ENCODE measurements at regions not wholly inside any gene's neighbourhood (a gene's known extent, or its start where the extent isn't known, plus 50 kb on each side); places are given as distances from the start of the nearest gene placed in this dataset.

DNA sequence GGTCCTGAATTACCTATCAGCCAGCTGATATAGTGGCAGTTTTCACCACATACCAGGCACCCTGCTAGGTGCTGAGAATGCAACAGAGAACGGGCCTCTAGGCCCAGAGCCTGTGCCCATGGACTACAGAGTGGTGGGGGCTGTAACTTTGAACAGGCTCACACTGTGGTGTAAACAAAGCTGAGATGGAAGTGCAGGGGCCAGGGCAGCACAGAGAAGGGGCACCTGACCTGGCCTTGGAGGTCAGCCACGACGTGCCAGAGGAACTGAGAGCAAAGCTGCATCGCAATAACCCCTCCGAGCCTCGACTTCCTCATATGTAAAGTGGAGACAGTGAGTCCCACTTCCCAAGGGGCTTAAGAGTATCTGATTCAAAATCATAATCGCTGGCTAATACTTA, 105.8 kb downstream of the MAFB start:
- no peak for DNase-seq
- peaks cover 0 to 8% (median 0%) of the 10 kb centered on the region in 6 donors for H3K9me3 Mint-ChIP-seq
- no peaks in the 10 kb centered on the region for H3K36me3 Mint-ChIP-seq
- H3K4me3 Mint-ChIP-seq, result no peak overlapping the region
- H3K4me1 Mint-ChIP-seq, result no peaks in the 10 kb centered on the region
- H3K27ac Mint-ChIP-seq, result no peak overlapping the region
- H3K27me3 Mint-ChIP-seq (ENCODE audit: low read depth in 3 of 3), result peaks cover 0 to 13% (median 2%) of the 10 kb centered on the region in 3 donors

DNA sequence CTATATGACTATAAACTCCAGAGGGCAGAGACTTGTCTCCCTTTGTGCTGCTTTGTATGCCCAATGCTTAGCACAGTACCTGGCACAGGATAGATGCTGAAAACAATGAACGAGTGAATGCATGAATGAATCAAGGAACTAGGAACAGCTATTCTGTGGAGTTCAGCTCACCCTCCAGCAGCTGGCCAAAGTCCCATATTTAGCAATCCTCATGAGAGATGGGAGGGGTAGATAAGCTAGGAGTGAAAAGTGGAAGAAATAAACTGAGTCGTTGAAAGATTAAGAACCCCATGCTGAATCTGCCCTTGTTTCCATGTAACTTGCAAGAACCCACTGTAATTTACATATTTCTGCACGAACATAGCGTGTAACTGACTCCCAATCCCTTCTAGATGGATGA, 106.5 kb downstream of the MAFB start:
- no peak for DNase-seq
- no peaks in the 10 kb centered on the region for H3K4me1 Mint-ChIP-seq
- no peak overlapping the region for H3K27ac Mint-ChIP-seq
- H3K27me3 Mint-ChIP-seq (ENCODE audit: low read depth in 3 of 3), result peaks cover 0 to 13% (median 2%) of the 10 kb centered on the region in 3 donors
- H3K4me3 Mint-ChIP-seq, result no peak overlapping the region
- H3K36me3 Mint-ChIP-seq, result no peaks in the 10 kb centered on the region
- H3K9me3 Mint-ChIP-seq, result peaks cover 0 to 8% (median 0%) of the 10 kb centered on the region in 6 donors

DNA sequence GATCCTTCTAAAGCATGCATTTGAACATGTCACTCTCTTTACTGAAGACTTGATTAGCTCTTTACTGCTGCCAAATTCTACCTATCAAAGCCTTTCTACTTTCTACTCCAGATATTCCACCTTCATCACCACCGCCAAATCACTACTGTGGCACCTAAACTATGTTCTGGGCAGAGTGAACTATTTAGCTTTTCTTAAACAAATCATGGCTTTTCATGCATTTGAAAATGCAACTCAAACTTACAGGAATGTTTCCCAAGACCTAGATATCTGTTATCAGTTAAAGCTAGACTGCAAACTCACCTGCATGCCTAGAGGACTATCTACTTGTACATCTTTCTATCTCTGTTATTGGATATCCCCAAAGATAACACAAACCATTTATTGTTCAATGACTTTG, 109.3 kb downstream of the MAFB start:
- Mint-ChIP-seq H3K9me3 (peaks cover 0 to 8% (median 0%) of the 10 kb centered on the region in 6 donors), H3K4me3 (no peak overlapping the region), H3K27ac (no peak overlapping the region)

DNA sequence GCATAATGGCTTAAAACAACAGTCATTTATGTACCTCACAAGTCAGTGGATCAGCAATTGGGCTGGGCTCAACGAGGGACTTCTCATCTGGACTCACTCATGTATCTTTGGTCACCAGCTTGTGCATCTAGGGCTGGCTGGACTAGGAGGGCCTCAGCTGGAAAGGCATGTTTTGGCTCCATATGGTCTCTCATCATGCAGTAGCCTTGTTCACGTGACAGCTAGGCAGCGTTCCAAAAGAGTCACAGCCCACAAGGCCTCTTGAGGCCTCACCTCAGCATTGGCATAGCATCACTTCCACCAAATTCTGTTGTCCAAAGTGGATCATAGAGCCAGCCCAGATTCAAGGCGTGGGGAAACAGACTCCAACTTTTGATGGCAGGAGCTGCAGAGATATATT, 110.1 kb downstream of the MAFB start:
- Mint-ChIP-seq H3K27me3 (ENCODE audit: low read depth in 3 of 3) (peaks cover 2 to 9% (median 7%) of the 10 kb centered on the region in 3 donors), H3K27ac (no peak overlapping the region), H3K36me3 (no peaks in the 10 kb centered on the region), H3K9me3 (peaks cover 0 to 8% (median 0%) of the 10 kb centered on the region in 6 donors), H3K4me3 (no peak overlapping the region), H3K4me1 (no peaks in the 10 kb centered on the region)
- DNase-seq, result no peak

More for the DNA sequence above, 109.3 kb downstream of the MAFB start:
- DNase-seq, result no peak
- Mint-ChIP-seq H3K36me3 (no peaks in the 10 kb centered on the region), H3K4me1 (no peaks in the 10 kb centered on the region), H3K27me3 (ENCODE audit: low read depth in 3 of 3) (peaks cover 2 to 9% (median 5%) of the 10 kb centered on the region in 3 donors)

DNA sequence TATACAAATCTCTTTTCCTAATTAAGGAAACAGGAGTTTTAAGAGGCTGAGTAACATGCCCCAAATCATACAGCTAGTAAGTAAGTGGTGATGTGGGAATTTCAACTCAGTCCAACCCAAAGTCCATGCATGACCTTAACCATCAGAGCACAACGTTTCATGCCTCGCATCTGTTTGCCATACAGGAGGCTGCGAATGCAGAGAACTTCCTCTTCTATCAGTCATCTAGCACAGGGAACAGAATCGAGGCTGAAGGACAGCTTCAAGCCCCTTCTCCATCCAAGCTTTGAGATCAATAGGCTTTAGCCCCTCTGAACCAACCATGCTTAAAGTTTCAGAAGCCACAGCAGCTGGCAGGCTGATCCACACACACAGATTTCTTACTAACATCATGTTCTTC, 113.2 kb downstream of the MAFB start:
- no peak overlapping the region for H3K27ac Mint-ChIP-seq

DNA sequence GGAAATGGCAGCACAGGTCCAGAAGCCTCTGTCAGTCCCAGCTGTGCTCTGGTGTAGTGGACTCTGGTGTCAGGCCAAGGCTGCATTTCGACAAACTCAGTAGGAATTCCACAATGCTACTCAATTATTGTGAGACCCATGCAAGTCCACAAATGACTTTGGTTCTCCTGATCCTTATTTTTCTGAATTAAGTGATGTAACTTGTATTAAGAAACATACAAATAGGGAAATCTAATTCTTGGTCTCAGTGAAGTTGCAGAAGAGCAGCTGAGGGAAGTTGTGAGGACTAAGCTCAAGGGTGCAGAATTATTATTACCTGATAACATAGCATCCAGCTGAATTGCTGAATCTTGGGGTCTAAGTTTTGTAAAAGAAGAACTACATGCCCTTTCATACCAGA, 116.8 kb downstream of the MAFB start:
- DNase-seq, result no peak
- peaks cover 0 to 2% (median 0%) of the 10 kb centered on the region in 6 donors for H3K9me3 Mint-ChIP-seq
- H3K27ac Mint-ChIP-seq, result no peak overlapping the region
- H3K4me3 Mint-ChIP-seq, result no peak overlapping the region
- no peaks in the 10 kb centered on the region for H3K4me1 Mint-ChIP-seq
- no peaks in the 10 kb centered on the region for H3K36me3 Mint-ChIP-seq
- H3K27me3 Mint-ChIP-seq (ENCODE audit: low read depth in 3 of 3), result peaks cover 0 to 9% (median 0%) of the 10 kb centered on the region in 3 donors

More for the DNA sequence above, 113.2 kb downstream of the MAFB start:
- Mint-ChIP-seq H3K9me3 (no peaks in the 10 kb centered on the region), H3K4me3 (no peak overlapping the region), H3K27me3 (ENCODE audit: low read depth in 3 of 3) (peaks cover 2 to 7% (median 2%) of the 10 kb centered on the region in 3 donors), H3K4me1 (no peaks in the 10 kb centered on the region), H3K36me3 (no peaks in the 10 kb centered on the region)
- no peak for DNase-seq

DNA sequence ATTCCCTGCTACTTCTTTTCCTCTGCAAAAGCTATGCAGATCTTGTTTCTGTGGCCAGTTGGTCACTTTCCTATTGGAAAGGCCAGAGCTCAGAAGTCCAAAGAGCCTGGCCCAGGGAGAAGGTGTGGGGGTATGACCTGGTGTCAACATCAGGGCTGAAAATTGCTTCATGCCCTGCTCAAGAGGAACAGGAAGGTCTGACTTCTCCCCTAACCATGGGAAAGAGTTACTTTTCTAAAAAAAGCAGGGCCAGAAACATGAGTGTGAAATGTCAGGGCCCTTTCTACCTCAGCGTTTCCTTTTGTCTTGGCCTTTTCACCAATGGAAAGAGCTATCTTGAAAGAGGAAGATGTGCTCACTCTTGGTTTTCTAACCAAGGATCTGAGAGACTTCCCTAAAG, 117.4 kb downstream of the MAFB start:
- peaks cover 0 to 2% (median 0%) of the 10 kb centered on the region in 6 donors for H3K9me3 Mint-ChIP-seq
- H3K27me3 Mint-ChIP-seq (ENCODE audit: low read depth in 3 of 3), result peaks cover 0 to 9% (median 0%) of the 10 kb centered on the region in 3 donors
- H3K4me1 Mint-ChIP-seq, result no peaks in the 10 kb centered on the region
- no peak for DNase-seq
- H3K4me3 Mint-ChIP-seq, result no peak overlapping the region
- H3K36me3 Mint-ChIP-seq, result no peaks in the 10 kb centered on the region
- H3K27ac Mint-ChIP-seq, result no peak overlapping the region

DNA sequence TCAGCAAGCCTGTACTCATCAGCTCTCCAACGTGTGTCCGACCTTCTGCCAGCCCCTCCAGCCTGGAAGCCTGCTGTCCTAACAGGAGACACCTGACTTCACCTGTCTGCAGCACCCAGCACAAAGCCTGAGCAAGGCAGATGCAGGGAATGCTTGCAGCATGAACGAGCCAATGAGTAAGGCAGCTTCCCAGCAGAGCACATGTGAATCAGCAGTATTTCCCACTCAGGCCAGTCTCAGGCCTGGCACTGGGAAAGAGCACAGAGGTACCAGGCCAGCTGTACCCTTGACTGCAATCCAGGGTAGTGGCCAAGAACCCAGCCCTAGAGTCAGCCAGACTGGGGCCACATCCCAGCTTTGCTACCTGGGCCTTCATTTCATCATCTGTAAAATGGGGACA, 120.8 kb downstream of the MAFB start:
- no peaks in the 10 kb centered on the region for H3K36me3 Mint-ChIP-seq
- no peak for DNase-seq
- no peaks in the 10 kb centered on the region for H3K4me1 Mint-ChIP-seq
- peaks cover 0 to 4% (median 0%) of the 10 kb centered on the region in 3 donors for H3K27me3 Mint-ChIP-seq (ENCODE audit: low read depth in 3 of 3)
- peaks cover 0 to 2% (median 0%) of the 10 kb centered on the region in 6 donors for H3K9me3 Mint-ChIP-seq
- H3K4me3 Mint-ChIP-seq, result no peak overlapping the region
- no peak overlapping the region for H3K27ac Mint-ChIP-seq

DNA sequence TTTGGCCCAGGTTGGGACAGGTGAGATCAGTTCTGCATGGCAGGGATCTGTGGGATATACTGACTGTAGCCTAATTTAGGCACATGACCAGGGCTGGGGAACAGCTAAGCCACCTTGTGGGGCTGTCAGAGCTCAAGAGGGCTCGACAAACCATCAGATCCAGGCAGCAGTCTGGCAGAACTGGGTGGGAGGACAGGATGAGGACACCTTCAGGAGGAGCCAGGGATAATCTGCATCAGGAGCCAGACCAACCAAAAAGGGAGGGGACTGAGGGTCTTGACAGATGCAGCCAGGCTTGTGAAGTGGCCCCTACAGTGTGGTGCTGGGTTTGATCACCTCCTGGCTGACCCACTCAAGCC, 123.4 kb downstream of the MAFB start:
- no peaks in the 10 kb centered on the region for H3K4me1 Mint-ChIP-seq
- H3K9me3 Mint-ChIP-seq, result peaks cover 0 to 2% (median 0%) of the 10 kb centered on the region in 6 donors
- H3K4me3 Mint-ChIP-seq, result no peak overlapping the region
- DNase-seq, result no peak
- H3K27ac Mint-ChIP-seq, result no peak overlapping the region
- peaks cover 0 to 5% (median 5%) of the 10 kb centered on the region in 3 donors for H3K27me3 Mint-ChIP-seq (ENCODE audit: low read depth in 3 of 3)
- no peaks in the 10 kb centered on the region for H3K36me3 Mint-ChIP-seq

DNA sequence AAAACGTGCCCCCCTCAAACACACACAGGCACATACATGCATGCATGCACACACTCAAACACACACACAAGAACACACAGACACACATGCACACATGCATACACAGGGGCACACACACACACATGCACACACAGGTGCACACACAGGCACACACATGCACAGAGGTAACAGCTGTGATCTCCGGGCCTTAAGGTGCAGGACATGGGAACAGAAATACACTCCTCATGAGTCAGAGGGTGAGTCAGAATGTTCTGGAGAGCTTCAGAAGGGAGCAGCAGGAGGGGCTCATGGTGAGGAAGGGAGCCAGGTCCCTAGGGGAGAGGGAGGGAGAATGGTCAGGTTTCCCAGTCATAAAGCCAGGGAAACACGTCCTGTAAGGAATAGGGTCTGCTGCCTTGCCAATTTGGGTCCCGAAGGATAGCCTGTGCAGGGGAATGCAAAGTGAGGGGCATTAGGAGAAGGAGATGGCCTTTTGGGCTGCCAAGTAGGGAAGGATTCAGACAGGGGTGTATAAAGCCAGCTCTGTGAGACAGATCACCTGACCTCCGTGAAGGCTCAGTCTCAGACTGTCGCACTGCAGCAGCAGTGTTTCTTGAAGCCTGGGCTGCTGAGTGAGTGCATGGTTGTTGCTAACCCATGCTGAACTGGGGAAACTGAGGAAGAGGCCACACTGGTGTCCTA, 123.9 kb downstream of the MAFB start:
- Mint-ChIP-seq H3K27ac (no peak overlapping the region), H3K4me1 (no peaks in the 10 kb centered on the region)

DNA sequence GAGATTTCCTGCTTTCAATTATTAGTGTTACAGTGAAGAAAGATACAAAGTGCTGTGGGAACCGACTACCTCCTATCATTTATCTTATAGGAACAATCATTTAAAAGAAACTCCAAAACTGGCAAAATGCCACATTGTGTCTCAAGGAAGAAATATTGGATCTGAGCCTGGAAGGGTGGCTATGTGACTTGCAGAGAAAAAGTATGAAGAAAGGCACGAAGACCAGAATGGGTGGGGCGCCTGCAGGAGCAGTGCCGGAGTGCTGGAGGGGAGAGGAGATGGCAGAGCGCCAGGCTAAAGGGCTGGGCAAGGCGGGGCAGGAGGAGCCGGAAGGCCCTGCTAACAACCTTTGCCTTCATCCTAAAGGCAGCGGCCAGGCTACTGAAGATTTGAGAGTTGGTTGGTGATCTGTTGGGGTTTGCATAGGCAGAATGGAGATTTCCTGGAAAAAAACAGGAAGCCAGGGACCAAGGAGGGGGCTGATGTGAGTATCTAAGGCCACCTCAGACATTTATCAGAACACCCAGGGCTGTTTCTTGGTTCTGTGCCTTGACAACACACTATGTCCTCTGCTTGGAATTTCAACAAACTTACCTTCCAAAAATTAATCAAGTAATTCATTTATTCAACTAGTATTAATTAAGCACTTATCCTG, 125.6 kb downstream of the MAFB start:
- no peak for DNase-seq
- no peaks in the 10 kb centered on the region for H3K36me3 Mint-ChIP-seq
- H3K27ac Mint-ChIP-seq, result no peak overlapping the region
- H3K4me1 Mint-ChIP-seq, result no peaks in the 10 kb centered on the region
- H3K4me3 Mint-ChIP-seq, result no peak overlapping the region
- peaks cover 0 to 2% (median 0%) of the 10 kb centered on the region in 6 donors for H3K9me3 Mint-ChIP-seq
- H3K27me3 Mint-ChIP-seq (ENCODE audit: low read depth in 3 of 3), result peaks cover 0 to 7% (median 5%) of the 10 kb centered on the region in 3 donors

More for the DNA sequence above, 123.9 kb downstream of the MAFB start:
- Mint-ChIP-seq H3K36me3 (no peaks in the 10 kb centered on the region), H3K9me3 (peaks cover 0 to 2% (median 0%) of the 10 kb centered on the region in 6 donors), H3K27me3 (ENCODE audit: low read depth in 3 of 3) (peaks cover 0 to 5% (median 5%) of the 10 kb centered on the region in 3 donors), H3K4me3 (no peak overlapping the region)
- DNase-seq, result no peak

DNA sequence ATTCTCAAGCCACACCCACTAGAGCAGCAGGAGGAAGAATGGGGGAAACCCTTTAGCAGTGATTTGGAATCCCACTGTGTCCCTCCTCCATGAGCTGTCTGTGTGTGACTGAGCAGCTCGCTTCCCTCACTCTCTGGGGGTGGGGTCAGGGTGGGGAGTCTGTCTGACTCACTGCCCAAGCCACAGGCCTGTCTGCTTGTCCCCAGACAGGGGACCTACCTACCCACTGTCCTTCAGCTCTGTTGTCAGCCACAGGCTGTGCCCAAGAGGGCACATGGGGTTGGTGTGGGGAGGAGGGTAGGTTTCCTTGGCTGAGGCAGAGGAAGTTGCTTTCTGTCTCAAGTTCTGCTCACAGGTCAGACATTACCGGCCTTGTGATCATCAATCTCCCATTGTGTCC, 127.0 kb downstream of the MAFB start:
- Mint-ChIP-seq H3K36me3 (no peaks in the 10 kb centered on the region), H3K9me3 (no peaks in the 10 kb centered on the region), H3K4me1 (no peaks in the 10 kb centered on the region), H3K27ac (no peak overlapping the region), H3K27me3 (ENCODE audit: low read depth in 3 of 3) (peaks cover 0 to 7% (median 5%) of the 10 kb centered on the region in 3 donors), H3K4me3 (no peak overlapping the region)
- DNase-seq, result no peak

DNA sequence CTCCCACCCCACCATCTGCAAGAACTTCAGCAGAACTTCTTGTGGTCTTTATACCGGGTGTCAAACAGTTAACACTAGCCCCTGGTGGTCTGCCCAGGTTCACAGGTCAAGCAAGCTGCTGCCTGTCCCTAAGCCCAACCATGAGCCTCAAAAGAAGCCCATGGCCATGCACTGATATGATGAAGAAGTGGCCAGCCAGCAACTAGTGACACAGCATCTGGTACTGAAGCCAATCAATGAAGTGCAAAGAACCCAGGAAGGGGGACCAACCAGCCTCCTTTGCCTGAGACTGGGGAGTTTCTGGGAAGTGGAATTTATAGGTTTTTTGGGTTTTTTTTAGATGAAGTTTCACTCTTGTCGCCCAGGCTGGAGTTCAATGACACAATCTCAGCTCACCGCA, 127.8 kb downstream of the MAFB start:
- no peaks in the 10 kb centered on the region for H3K9me3 Mint-ChIP-seq
- no peak overlapping the region for H3K4me3 Mint-ChIP-seq
- no peaks in the 10 kb centered on the region for H3K36me3 Mint-ChIP-seq
- no peak for DNase-seq
- peaks cover 0 to 7% (median 5%) of the 10 kb centered on the region in 3 donors for H3K27me3 Mint-ChIP-seq (ENCODE audit: low read depth in 3 of 3)
- no peaks in the 10 kb centered on the region for H3K4me1 Mint-ChIP-seq
- H3K27ac Mint-ChIP-seq, result no peak overlapping the region

DNA sequence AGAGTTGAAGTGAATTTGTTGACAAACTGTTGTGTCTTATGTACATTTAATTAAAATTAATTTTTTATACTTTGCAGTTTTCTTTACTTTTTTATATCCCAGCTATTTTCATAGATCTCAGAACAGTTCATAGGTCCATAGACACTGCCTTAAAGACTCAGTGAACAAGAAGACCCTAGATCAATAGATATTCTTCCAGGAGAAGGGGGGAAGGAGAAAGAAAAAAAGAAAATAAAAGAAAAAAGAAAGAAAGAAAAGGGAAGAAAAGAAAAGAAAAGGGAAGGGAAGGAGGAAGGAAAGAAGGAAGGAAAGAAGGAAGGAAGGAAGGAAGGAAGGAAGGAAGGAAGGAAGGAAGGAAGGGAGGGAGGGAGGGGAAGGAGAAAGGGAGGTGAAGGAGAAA, 130.8 kb downstream of the MAFB start:
- Mint-ChIP-seq H3K9me3 (no peaks in the 10 kb centered on the region), H3K27me3 (ENCODE audit: low read depth in 3 of 3) (peaks cover 2 to 6% (median 5%) of the 10 kb centered on the region in 3 donors), H3K27ac (no peak overlapping the region), H3K4me3 (no peak overlapping the region), H3K4me1 (no peaks in the 10 kb centered on the region), H3K36me3 (no peaks in the 10 kb centered on the region)
- DNase-seq, result no peak
